ENCODE measurements at regions not wholly inside any gene's neighbourhood (a gene's known extent, or its start where the extent isn't known, plus 50 kb on each side); places are given as distances from the start of the nearest gene placed in this dataset.

DNA sequence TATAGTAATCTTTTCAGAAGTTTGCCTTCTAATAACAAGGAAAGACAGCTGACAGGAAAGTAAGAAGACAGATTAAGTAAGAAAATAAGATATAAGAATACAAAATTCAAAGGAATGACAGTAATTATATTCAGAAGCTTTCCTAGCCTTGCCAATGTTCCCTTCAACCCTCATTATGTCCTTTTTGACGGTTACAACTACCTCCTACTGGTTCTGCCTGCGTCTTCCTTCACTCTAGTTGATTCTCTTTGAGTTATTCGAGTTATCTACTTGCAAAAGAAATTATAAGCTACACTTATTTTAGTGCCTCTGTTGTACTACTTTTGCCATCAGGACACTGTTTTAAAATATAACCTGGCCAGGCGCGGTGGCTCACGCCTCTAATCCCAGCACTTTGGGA lies 218.9 kb upstream of the GYPC start:
- TF ChIP-seq POLR2A (IDR thresholded peaks at IDR 0.05) (no peak), CTCF (IDR thresholded peaks at IDR 0.05) (no peak)
